Esophagus muscularis mucosa (tissue), 4 donors: ENCODE measurements at regions not wholly inside any gene's neighbourhood (a gene's known extent, or its start where the extent isn't known, plus 50 kb on each side); places are given as distances from the start of the nearest gene placed in this dataset.

ENCODE experiments used
- CTCF ChIP-seq, 3 experiments: fragments of 200-600 bp in 2 of 3; fragments of 450-650 bp in 1 of 3; sonication (generic) in 2 of 3; IDR thresholded peaks; one replicate each; pipeline ENCODE4 v1.5.1; 2017 to 2019; ENCODE audit warnings: antibody characterized with exemption in 3 of 3, mild to moderate bottlenecking in 2 of 3, moderate library complexity in 1 of 3
- EP300 ChIP-seq: sonication (generic); formaldehyde crosslinking; IDR thresholded peaks from one replicate; pipeline ENCODE4 v1.6.1; 2017; ENCODE audit warnings: antibody characterized with exemption
- POLR2A ChIP-seq: fragments of 450-650 bp; IDR thresholded peaks from one replicate; pipeline ENCODE4 v1.6.1; 2017; ENCODE audit warnings: antibody characterized with exemption, moderate library complexity, mild to moderate bottlenecking, low read depth

DNA sequence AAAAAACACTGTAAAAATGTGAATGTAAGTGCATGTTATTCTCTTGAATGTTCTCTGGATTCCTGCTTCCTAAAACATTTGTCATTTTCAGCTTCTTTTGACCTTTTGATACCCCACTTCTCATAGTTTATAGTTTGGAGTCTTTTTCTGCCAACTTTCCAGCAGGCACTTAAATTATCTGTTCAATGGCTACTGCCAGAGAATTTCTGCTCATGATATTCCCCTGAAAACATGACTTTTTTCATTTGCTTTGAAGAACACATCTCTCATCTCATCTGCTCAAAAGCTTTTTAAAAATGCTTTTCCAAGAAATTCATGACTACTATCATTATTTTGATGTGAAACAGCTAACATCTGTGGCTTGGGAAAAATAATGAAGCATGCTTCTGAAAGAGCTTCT, 269.7 kb upstream of the PCDH7 start:
- TF ChIP-seq POLR2A (no peak), EP300 (no peak), CTCF (IDR thresholded peaks at IDR 0.05) (no peak)
